Glomerular endothelial cell (primary cell): ENCODE measurements at regions not wholly inside any gene's neighbourhood (a gene's known extent, or its start where the extent isn't known, plus 50 kb on each side); places are given as distances from the start of the nearest gene placed in this dataset.
"Not testable (repeated sequence)": the region's sequence is repeated elsewhere in the genome, so short reads cannot be mapped to it uniquely, and the experiment has no call there.

Source experiments
- DNase-seq: peaks from one replicate; pipeline ENCODE4 v3.0.0-alpha.2; 2011; ENCODE audit warnings: low read depth, low spot score; ENCODE audit errors: extremely low read depth

DNA sequence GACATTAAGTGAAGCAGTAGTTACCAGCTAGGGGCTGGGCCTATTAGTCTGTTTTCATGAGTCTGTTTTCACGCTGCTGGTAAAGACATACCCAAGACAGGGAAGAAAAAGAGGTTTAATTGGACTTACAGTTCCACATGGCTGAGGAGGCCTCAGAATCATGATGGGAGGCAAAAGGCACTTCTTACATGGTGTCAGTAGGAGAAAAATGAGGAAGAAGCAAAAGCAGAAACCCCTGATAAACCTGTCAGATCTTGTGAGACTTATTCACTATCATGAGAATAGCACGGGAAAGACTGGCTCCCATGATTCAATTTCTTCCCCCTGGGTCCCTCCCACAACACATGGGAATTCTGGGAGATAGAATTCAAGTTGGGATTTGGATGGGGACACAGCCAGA, 108.0 kb upstream of the LNX1 start:
- DNase-seq, result not testable (repeated sequence)

DNA sequence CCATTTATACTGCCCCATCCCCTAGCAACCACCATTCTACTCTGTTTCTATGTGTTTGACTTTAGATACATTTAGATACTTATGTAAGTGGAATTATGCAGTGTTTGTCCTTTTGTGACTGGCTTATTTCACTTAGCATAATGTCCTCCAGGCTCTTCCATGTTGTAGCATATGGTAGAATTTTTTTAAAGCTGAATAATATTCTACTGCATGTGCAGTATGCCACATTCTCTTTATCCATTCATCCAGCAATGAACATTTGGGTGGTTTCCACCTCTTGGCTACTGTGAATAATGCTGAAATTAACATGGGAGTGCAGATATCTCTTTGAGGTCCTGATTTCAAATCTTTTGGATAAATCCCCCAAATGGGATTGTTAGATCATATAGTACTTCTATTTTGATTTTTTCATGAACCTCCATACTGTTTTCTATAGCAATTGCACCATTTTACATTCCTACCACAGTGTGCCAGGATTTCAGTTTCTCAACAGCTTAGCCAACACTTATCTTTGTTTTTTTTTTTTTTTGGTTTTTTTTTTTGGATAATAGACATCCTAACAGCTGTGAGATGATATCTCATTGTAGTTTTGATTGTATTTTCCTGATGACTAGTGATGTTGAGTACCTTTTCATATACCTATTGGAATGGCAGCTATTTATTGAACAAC, 105.9 kb upstream of the LNX1 start:
- no peak for DNase-seq

DNA sequence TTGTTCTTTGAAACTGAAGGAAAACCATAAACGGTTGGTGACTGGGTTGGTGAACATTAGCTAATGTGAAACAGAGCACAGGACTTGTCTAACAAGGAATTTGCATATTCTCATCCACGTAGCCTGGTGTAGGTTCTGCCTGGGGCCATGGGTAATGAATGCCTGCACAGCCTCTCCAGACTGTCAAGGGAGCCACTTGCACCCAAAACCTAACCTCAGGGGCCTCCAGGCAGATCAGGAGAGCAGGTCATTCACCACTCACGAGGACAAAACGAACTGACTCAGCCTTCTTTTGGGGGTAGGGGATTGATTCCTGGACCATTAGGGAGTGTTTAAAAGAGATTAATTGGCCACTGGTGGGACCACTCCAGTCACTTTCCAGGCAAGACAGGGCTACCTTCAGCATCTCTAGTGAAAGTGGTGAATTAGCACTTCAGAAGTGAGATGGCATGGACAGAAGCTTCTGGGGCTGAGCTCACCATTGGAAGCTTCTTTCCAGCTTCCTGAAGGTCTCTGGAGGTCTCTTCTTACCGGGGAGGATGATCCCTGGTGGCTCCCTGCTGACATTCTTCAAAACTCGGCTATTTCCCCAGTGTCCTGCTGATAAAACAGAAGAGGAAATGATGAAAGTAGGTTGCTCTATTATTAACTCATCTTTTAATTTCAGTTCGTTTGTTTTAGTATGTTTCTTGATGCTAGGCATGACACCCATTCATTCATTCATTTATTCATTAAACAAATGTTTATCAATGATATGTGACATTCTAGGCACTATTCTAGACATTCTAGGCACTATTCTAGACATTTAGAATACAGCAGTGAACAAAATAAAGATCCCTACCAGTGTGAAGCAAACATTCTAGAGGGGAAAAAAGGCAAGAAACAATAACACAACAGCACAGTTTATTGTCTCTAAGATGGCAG, 104.5 kb upstream of the LNX1 start:
- no peak for DNase-seq

DNA sequence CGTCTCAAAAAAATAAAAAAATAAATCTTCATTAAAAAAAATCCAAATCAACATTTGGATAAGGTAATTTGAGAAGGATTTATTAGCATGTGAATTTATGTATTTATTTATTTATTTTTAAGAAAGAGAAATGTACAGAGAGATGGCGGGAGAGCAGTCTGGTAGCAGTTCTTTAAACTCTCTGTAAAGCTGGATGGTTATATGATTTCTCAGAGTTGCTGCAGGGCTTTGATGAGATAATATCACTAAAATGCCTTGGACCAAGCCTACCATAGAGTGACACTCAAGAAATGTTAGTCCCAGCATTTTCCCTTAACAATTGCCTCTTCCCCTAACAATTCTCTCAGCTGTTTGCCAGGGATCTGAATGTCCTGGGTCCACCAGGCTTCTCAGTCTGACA, 103.4 kb upstream of the LNX1 start:
- no peak for DNase-seq

DNA sequence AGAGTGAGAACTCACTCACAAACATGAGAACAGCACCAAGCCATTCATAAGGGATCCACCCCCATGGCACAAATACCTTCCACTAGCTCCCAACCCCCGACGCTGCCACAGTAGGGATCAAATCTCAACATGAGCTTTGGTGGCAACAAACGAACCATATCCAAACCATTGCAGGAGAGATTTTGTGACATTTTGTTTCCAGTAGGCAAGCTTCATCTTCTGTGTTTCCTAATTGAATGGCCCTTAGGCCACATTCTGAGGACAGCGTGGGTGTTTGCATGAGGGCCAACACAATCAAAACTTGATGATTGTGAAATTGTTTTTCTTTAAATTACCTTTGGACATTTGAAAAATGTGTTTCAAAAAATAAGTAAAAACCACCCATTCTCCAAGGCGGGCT, 102.6 kb upstream of the LNX1 start:
- no peak for DNase-seq

DNA sequence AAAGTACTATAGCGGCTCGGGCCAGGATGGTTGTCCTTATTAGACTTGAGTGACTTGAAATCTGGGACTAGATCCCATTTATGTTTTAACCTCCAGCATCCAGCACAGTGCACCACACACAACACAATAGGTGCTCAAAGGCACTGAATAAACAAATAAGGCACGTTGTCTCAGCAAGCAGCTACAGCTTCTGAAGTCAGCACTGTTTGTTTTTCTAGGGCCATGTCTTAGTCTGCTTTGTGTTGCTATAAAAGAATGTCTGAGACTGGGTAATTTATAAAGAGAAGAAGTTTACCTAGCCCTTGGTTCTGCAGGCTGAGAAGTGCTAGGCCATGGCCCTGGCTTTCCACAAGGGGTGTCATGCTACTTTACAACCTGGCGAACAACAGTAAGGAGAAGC, 102.1 kb upstream of the LNX1 start:
- no peak for DNase-seq

DNA sequence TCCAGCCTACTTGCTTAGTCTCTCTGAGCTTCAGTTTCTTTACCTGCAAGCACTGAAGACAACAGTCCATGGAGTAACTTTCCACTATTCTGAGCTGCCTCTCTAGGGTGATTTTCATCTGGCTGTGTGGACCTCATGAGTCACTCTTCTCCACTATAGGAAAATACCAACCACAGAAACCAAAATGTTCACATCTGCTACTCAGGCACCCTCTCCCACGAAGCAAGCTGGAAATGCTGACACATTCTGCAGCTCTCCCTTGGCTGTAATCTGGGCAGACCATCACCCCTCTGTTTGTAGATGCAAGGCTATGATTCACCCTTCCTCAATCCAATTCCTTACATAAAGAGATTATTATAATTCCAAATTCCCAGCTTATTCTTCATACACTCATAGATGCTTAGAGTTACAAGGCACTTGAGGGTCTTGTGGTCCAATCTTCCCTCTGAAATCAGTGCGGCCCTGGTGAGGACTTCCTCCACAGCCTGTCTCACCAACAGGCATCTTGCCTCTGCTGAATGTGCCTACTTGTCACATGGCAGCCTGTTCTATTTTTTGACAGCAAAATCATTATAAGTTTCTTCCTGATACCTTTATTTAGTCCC, 97.0 kb upstream of the LNX1 start:
- DNase-seq, result no peak

DNA sequence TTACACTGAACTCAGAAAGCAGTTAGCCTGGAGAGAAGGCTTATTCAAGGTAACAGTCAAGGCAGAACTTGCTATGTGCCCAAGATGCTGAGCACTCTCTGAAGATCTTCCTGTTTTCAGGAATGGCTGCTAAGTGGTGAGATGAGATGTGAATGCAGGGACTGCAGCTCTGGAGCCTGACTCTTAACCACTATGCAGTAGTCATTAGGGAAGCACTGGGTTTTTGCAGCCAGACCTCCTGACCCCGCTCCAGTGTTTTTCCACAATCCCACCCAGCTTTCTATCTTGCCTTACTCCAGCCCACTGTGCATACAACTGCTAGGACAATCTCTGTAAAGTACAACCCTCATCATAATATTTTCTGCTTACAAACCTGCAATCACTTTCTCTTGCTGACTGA, 95.2 kb upstream of the LNX1 start:
- DNase-seq, result no peak

DNA sequence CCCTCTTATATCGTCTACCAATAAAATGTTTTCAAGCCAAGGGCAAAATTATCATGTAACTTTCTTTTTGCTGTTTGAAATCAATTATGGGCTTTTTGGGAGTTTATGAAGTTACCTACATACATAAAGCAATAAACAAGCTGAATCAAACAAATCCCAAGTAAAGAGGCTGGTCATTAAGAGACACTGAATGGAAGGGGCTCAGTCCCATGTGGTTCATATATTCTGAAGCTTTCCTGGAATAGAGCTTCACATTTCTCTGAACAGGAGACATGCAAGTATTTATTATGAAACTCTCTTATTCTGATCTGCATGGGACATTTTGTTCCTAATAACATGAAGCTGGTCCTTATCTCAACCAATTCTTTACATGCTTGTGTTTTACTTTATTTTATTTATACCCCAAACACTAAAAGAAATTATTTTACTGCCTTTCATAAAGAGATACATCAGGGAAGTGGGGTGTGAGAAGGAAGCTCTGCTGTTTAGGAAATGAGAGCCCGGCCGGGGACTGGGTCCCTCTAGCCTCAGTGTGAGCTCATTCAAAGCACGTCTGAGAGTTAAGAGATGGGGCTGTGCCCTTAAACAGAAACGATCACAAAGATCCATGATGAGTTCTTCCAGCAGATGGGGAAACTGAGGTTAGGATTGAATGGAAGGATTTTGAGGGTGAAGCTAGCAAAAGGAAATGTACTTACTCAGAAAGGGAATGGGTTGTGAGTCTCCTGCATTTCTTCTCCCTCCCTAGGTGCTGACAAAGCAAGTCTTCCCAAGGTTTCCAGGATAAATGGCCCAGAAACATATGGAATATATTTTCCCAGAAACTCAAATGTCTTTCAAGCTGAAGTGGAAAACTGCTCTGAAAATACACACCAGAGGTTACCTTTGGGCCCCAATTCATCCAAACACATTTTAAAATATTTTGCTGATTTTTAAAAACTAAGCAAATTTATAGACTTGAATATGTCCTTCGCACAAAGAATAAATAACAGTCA, 93.1 kb upstream of the LNX1 start:
- DNase-seq, result no peak

DNA sequence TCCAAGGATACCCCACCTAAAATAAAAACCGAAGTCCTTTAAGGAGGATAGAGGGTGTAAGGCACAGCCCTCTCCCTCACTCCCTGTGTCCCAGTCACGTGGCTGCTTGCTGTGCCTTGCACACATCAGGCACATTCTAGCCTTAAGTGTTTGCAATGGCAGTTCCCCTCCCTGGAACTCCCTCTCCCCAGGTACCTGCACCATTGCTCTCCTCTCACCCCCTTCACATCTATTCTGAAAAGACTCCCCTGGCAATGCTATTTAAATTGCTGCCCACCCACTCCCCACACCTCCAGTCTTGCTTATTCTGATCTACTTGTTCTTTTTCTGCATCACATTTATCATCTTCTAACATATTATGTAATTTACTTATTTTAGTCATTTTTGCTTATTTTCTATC, 91.6 kb upstream of the LNX1 start:
- DNase-seq, result no peak

DNA sequence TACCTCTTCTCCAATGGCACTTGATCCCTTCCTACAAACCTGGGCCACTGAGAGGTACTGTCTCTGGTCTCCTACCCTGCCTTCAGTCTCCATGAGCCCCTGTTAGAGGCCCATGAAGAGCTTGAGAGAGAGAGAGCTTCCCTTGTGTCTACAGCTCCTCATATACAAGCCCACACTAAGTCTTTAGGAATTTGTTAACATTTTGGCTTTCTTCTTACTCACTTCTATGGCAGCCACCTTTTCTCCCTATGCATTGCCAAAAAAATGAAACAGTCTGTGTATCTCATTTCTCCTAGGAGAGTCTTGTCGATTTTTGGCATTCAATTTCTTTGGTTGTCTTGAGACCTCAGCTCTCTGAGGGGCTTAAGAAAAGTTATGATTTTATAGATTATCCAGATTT, 90.9 kb upstream of the LNX1 start:
- DNase-seq, result no peak

DNA sequence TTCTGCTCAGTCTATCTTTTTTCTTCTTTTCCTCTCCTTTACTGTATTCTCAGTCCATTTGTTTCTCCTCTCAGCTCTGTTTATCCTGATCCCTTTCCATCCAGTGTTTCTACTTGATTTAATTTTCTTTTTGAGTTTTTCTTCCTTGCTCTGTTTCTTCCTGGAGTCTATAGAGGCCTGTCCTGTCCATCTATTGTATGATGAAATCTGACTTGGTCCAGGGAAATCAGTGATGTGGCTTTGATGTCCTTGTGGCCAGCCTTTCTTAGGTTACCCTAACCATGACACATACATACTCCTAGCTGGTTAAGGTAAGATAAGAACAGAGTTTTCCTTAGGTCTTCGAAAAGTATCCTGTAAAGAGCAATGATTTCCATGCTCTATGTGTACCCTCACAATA, 89.3 kb upstream of the LNX1 start:
- no peak for DNase-seq

DNA sequence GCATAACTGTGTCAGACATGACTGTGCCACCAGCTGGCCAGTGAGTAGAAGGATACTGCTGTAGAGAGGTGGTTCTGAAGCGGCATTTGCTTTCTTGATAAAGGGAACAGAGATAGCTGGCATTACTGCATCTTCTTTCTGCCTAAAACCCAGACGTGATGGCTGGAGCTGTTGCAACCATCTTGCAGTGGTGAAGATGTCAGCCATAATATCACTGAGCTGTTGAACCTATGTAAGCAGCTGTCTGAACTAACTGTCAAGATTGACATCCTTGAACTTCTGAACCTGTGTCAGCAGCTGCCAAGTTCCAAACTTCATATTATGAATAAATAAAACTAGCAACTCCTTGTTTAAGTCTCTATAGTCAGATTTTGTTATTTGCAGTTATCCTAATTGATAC, 88.9 kb upstream of the LNX1 start:
- DNase-seq, result no peak

DNA sequence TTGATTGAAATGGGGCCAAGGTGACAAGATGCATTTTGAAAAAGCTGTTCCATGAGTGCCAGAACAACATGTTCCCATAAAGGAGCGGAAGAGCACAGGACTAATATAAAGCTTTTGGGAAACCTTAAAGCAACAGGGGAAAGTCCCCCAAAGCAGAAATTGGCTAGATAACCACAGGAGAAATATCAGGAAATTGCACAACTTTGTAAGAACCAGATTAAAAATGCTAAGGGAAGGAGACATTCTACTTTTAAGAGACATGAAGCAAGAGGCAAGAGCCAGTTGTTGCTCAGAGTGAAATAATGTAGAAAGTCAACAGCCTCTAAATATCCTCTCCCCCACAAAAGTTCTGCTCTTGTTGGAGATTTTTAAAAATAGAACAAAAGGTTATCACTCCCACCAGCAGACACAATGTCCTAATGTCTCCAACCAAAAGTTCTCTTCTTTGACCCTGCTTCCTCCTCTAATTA, 85.2 kb upstream of the LNX1 start:
- DNase-seq, result no peak

DNA sequence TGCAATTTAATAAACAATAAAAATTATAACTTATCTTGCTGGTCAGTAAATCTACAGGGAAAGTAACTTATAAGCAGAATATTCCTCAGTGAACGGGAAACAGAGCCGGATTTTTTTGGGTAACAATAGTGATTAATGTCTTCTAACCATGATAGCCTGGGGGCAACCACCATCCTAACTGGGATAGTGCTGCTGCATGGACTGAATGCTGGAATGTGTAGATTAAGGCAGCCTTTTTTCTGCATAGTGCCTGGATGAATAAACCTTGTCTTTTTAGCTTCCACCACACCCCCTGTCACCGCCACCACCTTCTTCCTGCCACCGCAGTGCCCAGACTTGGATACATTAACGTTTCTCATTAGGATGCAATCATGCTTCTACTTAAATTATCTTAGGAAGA, 83.6 kb upstream of the LNX1 start:
- no peak for DNase-seq

DNA sequence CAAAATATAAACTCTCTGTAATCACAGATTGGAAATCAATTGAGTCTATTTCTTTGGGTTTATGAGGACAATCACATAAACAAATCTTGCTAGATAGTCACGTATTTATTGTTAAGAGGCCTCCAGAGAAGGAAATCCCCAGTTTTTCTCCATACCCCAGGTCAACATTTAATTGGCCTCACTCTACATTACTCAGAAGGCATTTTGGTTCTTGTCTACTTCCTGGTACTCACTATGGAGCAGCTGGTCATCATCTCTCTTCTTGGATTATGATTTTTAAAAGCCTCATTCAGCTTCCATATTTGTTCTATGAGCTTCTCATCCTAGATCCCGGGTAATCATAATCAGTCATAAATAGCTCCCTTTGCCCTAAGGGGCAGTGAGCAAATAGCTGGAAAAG, 81.6 kb upstream of the LNX1 start:
- no peak for DNase-seq

DNA sequence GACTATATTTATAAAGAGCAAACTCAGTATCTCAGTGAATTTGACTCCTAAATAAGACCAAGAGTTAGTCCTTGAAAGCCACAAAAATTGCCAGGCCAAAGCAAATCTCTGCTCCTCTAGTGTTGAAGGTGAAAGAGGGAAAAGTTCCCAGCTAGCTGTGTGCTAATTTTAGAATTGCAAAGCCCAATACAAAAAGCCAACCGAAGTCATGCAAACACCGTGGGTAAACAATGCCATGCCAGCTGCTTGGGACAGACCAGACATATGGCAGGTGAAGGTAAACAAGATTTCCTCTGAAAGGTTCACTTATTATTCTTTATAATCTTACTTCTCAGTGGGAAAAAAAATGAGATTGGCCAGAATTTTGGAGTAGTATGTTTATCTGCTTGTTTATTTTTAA, 80.5 kb upstream of the LNX1 start:
- no peak for DNase-seq

DNA sequence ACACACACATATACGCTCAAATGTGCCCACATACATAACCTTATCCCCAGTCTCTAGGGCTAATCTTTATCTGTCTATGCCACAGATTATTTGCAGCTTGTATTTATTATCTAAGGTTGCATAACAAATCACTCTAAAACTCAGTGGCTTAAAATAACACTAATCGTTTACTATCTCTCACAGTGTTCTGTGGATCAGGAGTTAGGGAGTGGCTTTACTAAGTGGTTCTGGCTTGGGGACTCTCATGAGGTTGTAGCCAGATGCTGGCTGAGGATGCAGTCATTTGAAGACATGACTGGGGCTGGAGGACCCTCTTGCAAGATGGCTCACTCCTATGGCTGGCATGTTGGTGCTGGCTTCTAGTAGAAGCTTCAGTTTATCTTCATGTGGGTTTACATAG, 68.5 kb upstream of the LNX1 start:
- no peak for DNase-seq

DNA sequence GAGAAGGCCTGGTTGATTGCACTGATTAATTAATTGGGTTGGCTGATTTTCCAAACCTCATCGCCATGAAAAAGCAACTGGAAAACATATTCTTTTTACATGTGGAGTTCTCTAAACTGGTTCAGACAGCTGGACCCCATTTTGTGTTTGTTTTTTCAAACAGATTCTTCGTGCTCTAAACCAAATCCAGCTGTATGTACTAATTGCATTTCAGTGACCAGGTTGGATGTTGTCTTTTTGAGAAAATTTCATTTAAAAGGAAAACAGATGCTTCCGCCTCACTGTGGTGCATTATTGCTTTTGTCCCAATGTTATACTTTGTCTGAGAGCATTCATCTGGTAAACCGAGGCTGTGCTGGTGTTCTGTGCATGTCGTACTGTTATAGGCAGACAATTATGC, 67.8 kb upstream of the LNX1 start:
- DNase-seq, result no peak

DNA sequence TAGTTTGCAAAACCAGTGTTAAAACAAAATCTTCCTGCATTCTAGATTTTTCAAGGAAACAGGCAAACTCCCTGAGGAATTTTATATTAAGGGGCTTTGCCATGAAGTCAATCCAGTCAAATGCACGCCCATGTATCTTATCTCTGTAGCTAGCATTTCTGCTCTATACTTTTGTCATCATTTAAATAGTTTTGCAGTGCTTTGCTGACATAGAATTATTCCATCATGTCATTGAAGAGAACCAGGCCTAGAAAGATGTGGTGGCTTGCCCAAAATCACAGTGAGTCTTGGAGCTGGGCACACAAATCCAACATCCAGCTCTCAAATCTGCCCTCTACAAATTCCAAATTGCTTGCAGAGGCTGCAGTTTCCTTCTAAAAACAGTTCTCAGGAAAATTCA, 66.7 kb upstream of the LNX1 start:
- DNase-seq, result no peak
